ENCODE measurements at regions not wholly inside any gene's neighbourhood (a gene's known extent, or its start where the extent isn't known, plus 50 kb on each side); places are given as distances from the start of the nearest gene placed in this dataset.

DNA sequence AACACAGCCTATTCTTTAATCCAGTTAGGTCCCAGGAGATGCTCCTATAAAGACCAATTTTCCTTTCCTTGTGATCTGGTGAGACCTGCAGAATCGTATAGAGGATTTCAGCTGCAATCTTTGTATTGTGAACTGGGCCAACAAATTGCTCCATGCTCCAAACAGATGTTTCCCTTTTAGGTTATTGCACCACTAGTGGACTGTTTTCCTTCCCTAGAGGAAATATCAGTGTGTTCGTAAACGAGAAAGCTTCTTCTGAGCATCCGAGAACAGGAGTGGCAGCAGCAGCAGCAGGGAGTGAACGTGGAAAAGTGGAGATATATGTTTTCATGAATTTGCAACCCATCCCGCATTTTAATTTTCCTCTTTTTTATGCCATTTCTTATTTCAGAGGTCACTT lies 344.1 kb upstream of the PDE3A start:
- DNase-seq (ENCODE audit: low spot score) = no peak
- Histone ChIP-seq H3K4me3 (ENCODE audit: low read depth, low read length, poor library complexity, severe bottlenecking) (no peak overlapping the region), H3K27ac (ENCODE audit: low read depth, low read length, poor library complexity, severe bottlenecking) (no peak overlapping the region), H2AFZ (ENCODE audit: low read length) (no peak overlapping the region), H4K20me1 (ENCODE audit: insufficient read depth, low read length) (no peaks in the 10 kb centered on the region), H3K9me3 (ENCODE audit: low read length) (no peaks in the 10 kb centered on the region), H3K36me3 (ENCODE audit: insufficient read depth, low read length) (no peaks in the 10 kb centered on the region), H3K4me2 (ENCODE audit: low read length) (no peak overlapping the region), H3K4me1 (ENCODE audit: insufficient read depth, low read length, poor library complexity, severe bottlenecking) (no peaks in the 10 kb centered on the region), H3K9me2 (ENCODE audit: insufficient read depth, low read length) (no peaks in the 10 kb centered on the region), H3K79me2 (ENCODE audit: insufficient read depth, low read depth, low read length) (no peaks in the 10 kb centered on the region)
- ChIA-PET CTCF (ENCODE audit: unreplicated experiment) (no interaction called here), POLR2A (no interaction called here)
- BruUV-seq (replicated peaks) = no TSS peak
- intact Hi-C loops (cut with micrococcal nuclease; ENCODE audit: unreplicated experiment) = no loop called here
- no peak for TF ChIP-seq EZH2phosphoT487 (IDR thresholded peaks at IDR 0.05; ENCODE audit: borderline replicate concordance, low read depth, low read length)
- TF ChIP-seq, protein P1, sequence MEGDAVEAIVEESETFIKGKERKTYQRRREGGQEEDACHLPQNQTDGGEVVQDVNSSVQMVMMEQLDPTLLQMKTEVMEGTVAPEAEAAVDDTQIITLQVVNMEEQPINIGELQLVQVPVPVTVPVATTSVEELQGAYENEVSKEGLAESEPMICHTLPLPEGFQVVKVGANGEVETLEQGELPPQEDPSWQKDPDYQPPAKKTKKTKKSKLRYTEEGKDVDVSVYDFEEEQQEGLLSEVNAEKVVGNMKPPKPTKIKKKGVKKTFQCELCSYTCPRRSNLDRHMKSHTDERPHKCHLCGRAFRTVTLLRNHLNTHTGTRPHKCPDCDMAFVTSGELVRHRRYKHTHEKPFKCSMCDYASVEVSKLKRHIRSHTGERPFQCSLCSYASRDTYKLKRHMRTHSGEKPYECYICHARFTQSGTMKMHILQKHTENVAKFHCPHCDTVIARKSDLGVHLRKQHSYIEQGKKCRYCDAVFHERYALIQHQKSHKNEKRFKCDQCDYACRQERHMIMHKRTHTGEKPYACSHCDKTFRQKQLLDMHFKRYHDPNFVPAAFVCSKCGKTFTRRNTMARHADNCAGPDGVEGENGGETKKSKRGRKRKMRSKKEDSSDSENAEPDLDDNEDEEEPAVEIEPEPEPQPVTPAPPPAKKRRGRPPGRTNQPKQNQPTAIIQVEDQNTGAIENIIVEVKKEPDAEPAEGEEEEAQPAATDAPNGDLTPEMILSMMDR (conservative IDR thresholded peaks at IDR 0.05; ENCODE audit: low read length) = no peak

DNA sequence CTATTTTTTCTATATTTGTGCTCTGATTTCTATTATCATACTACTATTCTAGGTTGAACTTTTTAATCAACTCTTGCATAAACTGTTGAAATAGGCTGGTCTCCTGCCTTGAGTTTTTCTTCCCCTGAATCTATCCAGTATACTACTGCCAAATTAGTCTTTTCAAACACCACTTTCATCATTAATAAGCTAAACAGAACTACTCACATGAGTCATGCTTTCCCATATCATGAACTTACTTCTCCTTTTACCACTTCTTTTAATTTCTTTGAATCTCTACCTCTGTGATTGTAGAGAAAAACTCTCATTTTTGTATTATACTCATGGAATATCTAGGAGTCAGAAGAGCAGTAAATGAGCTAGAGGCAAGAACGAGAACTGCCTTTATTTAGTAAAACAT lies 340.3 kb upstream of the PDE3A start:
- POLR2A ChIA-PET = interaction anchor here (1.9 kb wide), 1 partner anchor 22 kb away, joined by 5 read pairs; no protein-coding TSS in a partner anchor
- H3K27ac ChIP-seq (ENCODE audit: low read depth, low read length, poor library complexity, severe bottlenecking) = no peak overlapping the region

DNA sequence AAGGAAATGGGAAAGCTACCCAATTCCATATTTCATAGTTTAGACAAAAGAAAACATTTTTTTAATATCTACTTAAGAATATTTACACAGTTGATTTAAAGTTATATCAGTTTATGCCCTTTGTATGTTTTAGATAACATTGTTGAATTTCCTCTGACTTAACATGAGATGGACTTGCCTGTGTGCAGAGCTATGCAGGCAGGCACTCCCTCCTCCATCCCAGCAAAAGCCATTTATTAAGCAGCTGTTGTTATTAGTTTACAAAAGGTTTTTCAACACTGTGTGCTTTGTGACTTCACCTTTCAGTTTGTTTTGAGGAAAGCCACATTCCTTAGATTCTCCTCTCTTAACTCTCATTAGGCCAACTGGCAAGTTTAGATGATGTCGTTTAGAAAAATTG lies 337.5 kb upstream of the PDE3A start:
- Histone ChIP-seq H3K79me2 (ENCODE audit: insufficient read depth, low read depth, low read length) (no peaks in the 10 kb centered on the region), H2AFZ (ENCODE audit: low read length) (no peak overlapping the region), H3K4me2 (ENCODE audit: low read length) (no peak overlapping the region), H3K9me2 (ENCODE audit: insufficient read depth, low read length) (no peaks in the 10 kb centered on the region), H3K36me3 (ENCODE audit: insufficient read depth, low read length) (no peaks in the 10 kb centered on the region), H3K4me3 (ENCODE audit: low read depth, low read length, poor library complexity, severe bottlenecking) (no peak overlapping the region), H3K27ac (ENCODE audit: low read depth, low read length, poor library complexity, severe bottlenecking) (no peak overlapping the region), H3K4me1 (ENCODE audit: insufficient read depth, low read length, poor library complexity, severe bottlenecking) (no peaks in the 10 kb centered on the region), H3K9me3 (ENCODE audit: low read length) (no peaks in the 10 kb centered on the region), H4K20me1 (ENCODE audit: insufficient read depth, low read length) (no peaks in the 10 kb centered on the region)
- intact Hi-C loops (cut with micrococcal nuclease; ENCODE audit: unreplicated experiment) = no loop called here
- ChIA-PET POLR2A (interaction anchor here (0.7 kb wide), 1 partner anchor 1550 kb away, joined by 4 read pairs; no protein-coding TSS in a partner anchor), CTCF (ENCODE audit: unreplicated experiment) (no interaction called here)
- DNase-seq (ENCODE audit: low spot score) = no peak
- no TSS peak for BruUV-seq (replicated peaks)
- TF ChIP-seq, protein P1 (conservative IDR thresholded peaks at IDR 0.05; ENCODE audit: low read length) = no peak
- no peak for TF ChIP-seq EZH2phosphoT487 (IDR thresholded peaks at IDR 0.05; ENCODE audit: borderline replicate concordance, low read depth, low read length)

More for the DNA sequence above, 340.3 kb upstream of the PDE3A start:
- no TSS peak for BruUV-seq (replicated peaks)
- DNase-seq (ENCODE audit: low spot score) = no peak
- H3K4me2 ChIP-seq (ENCODE audit: low read length) = no peak overlapping the region
- TF ChIP-seq, protein P1 (conservative IDR thresholded peaks at IDR 0.05; ENCODE audit: low read length) = no peak
- no peak for TF ChIP-seq EZH2phosphoT487 (IDR thresholded peaks at IDR 0.05; ENCODE audit: borderline replicate concordance, low read depth, low read length)
- no peaks in the 10 kb centered on the region for H3K79me2 ChIP-seq (ENCODE audit: insufficient read depth, low read depth, low read length)
- no peaks in the 10 kb centered on the region for H4K20me1 ChIP-seq (ENCODE audit: insufficient read depth, low read length)
- CTCF ChIA-PET (ENCODE audit: unreplicated experiment) = no interaction called here
- no peaks in the 10 kb centered on the region for H3K9me3 ChIP-seq (ENCODE audit: low read length)
- no peaks in the 10 kb centered on the region for H3K9me2 ChIP-seq (ENCODE audit: insufficient read depth, low read length)
- no peak overlapping the region for H3K4me3 ChIP-seq (ENCODE audit: low read depth, low read length, poor library complexity, severe bottlenecking)
- H3K36me3 ChIP-seq (ENCODE audit: insufficient read depth, low read length) = no peaks in the 10 kb centered on the region
- no peak overlapping the region for H2AFZ ChIP-seq (ENCODE audit: low read length)
- intact Hi-C loops (cut with micrococcal nuclease; ENCODE audit: unreplicated experiment) = no loop called here
- no peaks in the 10 kb centered on the region for H3K4me1 ChIP-seq (ENCODE audit: insufficient read depth, low read length, poor library complexity, severe bottlenecking)
